ENCODE measurements at regions not wholly inside any gene's neighbourhood (a gene's known extent, or its start where the extent isn't known, plus 50 kb on each side); places are given as distances from the start of the nearest gene placed in this dataset.

DNA sequence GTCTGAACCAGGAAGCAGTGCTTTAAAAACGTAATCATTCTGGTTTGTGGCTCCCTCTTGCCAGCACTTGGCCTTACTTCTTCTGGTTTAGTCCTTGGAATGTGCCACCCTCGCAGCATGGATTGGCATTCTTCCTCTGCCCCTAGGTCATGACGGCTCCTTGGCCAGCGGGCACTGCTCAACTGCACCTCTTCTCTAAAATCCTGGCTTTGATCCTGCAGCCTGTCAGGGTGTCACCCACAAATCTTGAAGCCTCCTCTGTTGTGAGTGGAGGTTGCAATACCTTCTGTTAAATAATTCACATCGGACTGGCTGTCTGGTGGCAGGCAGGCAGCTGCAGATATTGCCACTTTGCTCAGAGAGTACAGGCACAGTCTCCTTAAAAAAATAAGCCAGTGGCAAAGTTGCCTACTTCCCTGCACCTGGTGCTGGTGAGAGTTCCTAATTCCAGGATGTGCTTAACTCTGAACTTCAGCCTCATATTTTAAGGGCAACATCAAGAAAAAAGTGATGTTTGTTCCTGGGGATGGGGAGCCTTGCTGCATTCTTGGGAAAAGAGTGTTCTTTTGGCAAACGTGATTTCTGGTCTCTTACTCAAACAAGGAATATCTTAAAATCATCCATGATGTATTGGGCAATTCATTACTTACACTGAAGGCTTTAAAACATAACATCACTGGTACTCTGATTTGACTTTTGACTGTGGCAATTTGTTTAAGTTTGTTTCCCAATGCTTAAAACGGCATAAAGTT lies 179.8 kb downstream of the FOXA2 start:
- no peak for DNase-seq (ENCODE audit: low read depth)

DNA sequence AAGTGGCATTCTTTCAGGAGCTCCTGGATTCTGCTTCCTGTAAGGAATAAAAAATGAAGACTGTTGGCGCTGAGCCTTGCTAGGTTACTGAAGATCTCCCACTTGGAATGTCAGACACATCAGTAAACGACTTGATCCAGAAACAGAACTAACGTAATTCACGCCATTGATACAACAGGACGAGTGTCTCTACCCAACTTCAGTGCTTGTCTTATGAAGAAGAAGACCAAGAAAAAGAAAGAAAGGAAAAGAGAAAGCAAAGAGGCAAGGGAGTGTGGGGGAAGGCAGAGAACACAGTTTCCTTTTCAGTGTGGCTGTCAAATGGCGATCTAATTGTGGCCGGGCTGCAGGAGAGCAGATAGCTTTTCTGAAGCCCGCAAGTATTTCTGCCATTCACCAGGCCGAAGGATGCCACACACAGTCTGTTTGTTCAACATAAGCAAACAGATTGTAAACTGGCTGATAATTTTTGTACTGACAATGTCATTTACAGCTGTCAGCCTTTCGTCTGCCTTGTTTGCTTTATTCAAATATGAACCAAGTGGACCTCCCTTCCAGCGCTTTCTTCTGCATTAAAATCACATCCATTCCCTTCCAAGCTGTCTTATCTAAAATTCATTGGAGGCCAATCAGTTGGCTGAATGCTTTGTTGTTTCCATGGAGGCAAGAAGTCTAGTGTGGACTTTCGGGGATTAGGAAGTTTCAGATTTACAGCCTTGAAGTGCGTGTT lies 180.6 kb downstream of the FOXA2 start:
- DNase-seq (ENCODE audit: low read depth) = no peak

DNA sequence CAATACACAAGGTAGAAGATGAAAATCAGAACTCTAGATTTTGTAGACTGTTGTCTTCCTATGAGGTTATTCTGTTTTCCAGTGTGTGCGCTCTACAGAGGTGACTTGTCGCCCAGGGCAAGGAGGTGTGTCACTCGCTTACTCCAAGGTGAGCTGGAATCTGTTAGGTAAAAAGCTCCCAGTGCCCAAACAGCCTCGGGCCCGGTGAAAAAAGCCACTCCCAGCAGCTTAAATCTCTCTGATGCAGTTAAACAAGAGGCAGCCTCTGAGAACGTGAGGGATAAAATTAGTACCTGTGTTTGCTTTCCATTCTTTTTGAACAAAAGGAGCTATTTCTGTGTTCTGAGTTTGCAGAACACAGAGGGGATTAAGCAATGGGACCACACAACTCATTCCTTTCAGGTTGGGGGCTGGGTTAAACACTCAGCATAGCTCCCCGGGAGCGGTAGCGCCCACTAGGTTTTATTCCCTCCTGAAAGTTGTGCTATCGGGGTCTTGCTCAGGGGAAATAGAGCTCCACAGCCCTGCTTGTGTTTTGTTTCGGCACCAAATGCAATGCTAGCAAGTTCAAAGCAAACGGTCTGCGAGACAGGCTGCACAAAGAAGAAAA lies 181.2 kb downstream of the FOXA2 start:
- no peak for DNase-seq (ENCODE audit: low read depth)

DNA sequence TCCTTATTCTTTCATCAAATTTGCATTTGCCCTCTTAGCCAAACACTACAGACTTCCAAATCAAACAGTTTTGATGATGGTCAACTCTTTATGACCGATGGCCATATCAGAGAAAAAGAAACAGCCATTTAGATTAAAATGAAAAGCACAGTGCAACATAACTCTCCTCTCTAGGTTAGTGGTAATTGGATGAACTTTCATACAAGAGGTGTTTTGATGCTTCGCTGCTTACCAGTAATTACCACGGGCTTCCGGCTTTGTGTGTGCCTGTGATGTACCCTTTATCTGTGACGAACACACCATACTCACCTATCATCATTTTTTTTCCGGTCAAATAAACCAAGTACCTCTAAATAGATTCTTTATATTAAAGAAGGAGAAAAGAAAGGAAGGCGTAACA lies 181.8 kb downstream of the FOXA2 start:
- DNase-seq (ENCODE audit: low read depth) = no peak

DNA sequence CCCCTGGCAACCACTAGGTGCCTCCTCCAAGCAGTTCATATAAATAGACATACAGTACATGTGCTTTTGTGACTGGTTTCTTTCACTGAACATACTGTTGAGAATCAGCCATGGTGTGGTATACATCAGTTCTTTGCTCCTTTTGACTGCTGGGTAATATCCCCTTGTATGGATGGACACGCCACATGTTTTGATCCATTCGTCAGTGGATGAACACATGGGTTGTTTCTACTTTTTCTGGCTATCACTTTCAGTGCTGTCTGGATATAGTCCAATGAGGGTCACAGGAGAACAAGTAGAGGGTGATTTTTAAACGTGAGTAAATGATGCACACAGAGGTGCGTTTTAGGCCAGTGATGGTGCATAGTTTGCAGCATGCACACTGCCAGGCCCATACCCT lies 183.9 kb downstream of the FOXA2 start:
- DNase-seq (ENCODE audit: low read depth) = no peak

DNA sequence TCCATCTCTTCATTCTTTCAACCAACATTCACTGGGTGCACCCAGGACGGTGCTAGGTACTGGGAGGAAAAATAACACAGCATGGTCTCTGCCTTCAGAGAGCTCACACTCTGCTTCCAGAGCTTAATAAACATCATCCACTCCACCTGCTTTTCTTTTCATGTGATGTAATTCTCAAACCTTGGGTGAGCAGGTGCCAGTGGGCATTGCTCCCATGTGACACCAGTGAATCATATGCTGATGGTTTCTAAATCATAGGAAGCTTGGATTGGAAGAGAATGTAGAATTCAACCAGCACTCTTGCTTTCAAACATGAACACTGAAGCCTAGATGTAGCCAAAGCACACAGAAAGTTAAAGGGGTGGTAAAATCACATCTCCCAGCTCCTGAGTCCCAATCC lies 189.8 kb downstream of the FOXA2 start:
- DNase-seq (ENCODE audit: low read depth) = no peak

DNA sequence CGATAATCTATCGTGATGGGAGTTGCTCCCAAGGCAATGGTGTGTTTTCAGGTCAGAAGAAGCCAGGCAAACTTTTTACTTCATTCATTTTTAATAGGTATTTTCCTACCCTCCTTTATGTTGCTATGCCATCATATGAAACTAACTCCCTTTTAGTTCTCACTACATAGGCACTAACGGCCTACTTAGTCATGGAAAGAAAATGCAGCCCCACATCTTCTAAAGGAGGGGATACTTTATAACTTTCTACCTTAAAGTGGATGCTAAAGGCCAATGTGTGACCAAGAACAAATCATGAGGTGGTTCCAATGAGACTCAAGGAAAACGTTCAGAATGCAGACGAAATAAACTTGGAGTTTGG lies 193.8 kb downstream of the FOXA2 start:
- DNase-seq (ENCODE audit: low read depth) = no peak

DNA sequence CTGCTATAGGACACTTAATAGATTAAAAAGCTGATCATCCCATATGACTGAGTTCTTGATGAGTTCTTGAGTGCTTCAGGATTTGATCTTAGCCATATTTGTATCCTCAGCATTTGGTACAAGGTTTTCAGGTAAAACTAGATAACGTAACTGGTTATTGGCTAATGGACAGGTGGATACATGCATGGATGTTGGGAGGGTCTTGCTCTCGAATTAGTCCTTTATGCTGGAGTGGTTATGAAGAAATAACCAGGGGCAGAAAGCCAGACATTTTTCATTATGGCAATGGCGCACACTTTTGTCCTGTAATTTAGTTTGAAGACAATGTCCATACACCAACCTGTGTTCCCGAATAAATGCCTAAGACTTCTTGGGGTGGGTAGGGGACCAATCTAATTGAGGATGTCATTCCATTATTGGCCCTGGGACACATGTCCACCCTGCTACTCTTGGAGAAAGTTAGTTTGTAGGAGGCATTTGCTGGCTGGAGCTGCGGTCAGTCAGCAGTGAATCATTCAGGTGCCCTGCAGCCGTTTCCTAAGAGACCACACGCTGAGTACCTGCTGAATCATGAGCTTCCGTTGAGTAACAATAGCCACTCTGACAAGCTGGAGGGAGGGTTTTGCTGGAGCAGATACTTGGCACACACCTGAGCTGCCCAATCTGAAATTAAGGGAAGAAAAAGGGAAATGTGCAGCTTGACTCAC lies 194.4 kb downstream of the FOXA2 start:
- no peak for DNase-seq (ENCODE audit: low read depth)

DNA sequence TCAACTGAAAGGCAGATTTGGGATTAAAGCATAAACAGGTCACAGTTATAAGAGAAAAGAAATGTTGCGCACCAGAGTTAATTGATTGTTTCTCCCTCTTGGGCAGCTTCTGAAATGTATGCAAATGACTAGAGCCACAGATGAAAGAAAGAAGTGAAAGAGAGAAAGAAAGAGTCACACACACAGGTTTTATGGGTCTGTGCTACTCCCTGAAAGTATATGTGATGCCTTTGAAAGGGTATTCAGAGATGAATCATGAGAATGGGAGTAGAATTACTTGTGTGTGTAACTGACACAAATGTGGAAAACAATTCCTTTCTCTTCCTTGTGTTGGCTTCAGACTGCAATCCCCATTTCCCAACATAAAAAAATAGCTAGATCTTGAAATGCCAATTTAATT lies 196.9 kb downstream of the FOXA2 start:
- DNase-seq (ENCODE audit: low read depth) = no peak

DNA sequence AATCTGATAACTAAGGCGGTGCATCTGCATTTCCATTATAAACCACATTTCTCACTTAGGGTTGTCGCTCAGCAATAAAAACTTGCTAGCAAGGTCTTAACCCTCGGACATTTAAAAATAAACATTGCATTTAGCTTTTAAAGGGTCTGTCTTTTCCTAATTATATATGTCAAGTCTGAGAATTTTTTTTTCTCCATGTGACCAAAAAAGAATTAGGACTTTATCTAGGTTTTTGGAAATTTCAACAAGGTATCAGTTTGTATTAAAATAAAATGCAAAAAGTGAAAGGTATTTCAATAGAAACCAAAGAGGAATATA lies 198.1 kb downstream of the FOXA2 start:
- DNase-seq (ENCODE audit: low read depth) = no peak

DNA sequence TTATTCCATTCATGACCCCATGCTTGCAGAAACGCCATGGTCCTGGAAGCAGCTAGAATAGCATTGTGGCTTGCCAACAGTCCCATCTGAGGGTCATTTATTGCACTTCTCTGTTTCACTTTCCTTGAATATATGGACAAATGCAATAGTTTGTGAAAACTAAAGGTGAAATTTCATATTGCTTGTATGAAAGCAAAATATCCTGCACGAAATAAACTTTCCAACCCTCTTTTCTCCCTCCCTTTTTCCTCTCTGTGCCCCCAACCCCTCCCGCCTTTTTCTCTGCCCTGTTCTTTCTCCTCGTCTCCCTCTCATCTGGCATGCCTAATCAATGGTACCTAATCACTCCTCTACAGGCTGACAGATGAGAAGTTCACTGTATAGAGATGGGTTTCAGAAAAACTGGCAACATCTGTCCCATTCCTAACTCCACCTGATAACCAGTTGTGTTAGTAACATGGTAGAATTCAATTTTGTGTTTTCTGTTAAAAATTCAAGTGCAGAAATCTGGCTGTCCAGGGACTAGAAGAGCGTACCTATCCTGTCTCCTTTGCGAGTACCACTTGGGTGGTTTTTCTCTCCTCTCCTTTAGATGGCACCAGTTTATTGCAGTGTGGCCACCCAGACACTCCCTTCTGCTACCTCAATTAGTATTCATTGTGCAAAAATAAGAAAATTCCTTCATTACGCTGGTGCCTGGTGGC lies 198.6 kb downstream of the FOXA2 start:
- no peak for DNase-seq (ENCODE audit: low read depth)

DNA sequence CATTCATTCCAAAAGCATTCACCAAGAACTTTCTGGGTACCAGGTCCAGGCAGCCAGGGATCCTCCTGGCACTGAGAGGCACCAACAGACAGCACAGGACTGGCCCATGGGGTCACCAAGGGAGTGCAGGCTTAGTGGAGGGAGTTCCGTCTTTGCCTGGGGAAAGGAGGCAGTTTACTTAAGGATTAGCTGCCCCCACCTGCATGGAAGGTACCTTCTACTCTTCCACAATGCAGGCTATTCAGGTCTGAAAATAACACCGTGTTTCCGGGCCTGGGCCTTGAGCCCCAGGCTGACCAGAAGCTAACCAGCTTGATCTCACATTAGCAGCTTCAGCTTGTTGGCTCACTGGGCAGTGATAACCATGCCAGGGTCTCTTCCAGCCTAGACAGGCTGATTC lies 199.4 kb downstream of the FOXA2 start:
- DNase-seq (ENCODE audit: low read depth) = no peak

DNA sequence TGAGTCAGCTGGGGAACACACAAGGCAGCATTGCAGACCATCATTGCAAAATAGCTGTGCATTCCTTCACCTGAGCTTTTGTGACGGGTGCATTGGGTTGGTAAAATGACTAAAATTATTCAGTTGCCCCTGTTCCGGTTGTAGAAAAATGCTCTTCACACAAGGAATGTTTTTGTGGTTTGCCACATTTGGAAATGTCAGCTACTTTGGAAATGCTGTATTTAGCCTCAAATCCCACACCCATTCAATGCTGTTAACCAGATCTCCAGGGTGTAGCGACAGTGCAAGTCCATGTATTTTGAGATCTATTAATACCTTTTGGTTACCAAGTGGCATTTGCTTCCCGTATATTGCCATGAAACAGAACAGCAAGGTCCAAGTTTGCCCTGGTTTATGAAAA lies 201.2 kb downstream of the FOXA2 start:
- DNase-seq (ENCODE audit: low read depth) = no peak

DNA sequence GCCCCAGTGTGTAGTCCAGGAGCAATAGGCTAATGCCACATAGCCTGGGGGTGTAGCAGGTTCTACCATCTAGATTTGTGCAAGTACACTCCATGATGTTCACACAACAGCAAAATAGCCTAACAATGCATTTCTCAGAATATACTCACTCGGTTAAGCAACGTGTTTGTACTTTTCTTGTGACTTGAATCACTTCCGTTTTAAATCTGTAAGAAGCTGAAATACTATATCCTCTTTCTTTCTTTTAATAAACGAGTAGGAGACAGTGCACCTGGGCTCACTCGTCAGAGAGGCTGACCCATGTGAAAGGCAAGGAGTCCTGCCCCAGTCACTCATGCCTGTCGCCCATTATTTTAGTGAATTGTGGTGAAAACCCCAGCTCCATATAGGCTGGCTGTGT lies 201.6 kb downstream of the FOXA2 start:
- DNase-seq (ENCODE audit: low read depth) = no peak

DNA sequence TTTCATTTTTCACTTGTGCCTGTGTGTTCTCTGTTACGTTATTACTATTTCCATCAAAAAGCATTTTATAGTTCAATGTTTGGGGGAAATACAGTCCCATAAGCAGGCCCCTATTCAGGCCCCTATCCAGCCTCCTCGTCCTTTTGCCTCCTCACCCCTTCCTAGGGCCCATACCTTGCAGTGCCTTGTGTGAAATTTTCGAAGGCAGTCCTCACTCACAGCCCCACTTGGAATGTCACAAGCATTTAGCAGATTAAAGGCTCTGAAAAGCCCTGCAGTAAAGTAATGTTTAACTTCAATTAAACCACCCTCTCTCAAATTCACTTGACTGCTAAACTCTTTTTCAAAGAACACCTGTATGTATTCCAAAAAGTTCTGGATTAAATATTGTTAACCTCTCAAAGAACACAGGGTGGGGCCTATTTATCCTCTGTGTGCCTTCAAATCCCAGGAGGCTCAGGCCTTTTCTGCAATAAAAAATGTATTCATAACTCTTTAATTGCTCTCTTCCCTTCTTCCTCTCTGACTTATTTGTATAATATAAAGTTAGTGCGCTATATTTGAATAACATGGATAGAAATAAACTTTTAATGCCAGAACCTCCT lies 202.5 kb downstream of the FOXA2 start:
- no peak for DNase-seq (ENCODE audit: low read depth)

DNA sequence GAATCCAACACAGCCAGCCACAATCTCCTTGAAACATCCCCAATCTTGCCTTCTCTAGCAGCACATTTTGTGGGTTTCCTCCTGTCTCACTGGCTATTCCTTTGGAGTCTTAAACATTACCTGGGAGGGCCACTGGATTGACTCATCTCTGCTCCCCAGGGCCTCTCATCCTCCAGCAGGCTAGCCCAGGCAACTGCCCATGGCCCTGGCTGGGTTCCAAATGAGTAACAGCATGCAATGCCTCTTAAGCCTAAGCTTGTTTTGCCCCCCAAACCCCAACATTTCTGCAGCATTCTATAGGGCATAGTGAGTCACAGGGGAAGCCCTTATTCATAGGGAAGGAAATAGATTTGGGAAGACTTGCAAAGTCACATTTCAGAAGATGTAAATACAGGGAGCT lies 204.9 kb downstream of the FOXA2 start:
- DNase-seq (ENCODE audit: low read depth) = no peak

DNA sequence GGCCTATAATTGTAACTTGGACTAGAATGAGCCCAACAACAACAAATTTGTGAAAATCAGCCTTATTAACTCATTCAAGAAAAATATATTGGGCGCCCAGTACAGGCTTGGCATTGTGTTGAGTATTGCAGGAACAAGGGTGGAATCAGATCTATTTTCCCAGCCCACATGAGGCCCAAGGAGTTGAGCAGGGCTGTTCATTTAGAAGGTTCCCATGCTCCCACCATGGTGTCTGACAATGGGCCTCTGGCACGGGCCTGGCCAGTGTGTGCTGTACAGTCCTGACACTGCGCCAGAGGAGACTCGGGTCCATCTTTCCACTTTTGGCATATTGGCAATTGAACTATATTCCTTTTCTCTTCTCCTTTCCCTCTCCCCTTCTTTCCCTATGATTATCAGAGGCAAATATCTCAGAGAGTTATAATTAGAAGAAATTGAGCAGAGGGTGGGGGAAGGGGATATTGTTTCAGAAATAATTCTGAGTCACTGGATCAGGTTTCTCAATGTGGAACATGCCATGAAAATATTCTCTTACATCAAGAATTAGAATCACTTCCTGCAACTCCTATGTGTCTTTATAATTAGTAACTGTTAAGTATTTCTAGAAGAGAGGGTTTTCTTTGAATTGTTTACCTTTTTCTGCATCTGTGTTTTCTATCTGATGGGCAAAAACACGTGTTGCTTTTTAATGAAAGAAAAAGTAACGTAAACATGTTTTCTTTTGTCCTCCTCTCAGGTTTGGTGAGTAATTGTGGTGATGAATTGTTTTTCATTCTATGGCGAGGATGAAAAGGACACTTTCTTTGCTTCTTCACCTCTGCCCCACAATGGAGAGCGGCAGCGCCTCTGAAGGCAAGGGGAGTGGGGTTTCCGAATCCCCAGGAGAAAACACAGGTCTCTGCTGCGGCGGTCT lies 209.4 kb downstream of the FOXA2 start:
- DNase-seq (ENCODE audit: low read depth) = no peak

DNA sequence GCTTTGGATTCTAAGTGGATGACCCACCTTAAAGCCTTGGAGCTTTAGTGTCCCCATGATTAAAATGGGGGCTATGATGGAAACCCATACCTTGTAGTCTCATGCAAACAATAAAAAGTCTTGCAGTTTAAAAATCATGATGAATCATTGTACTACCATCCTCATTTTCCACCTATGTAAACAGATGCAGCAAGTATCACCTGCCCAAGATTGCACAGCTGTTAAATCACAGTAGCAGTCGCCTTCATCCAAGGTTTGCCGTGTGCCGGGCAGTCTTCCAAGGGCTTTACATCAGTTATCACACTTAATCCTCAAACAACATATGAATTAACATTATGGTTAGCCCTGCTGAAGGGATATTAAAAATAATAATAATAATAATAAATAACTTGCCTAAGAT lies 210.3 kb downstream of the FOXA2 start:
- DNase-seq (ENCODE audit: low read depth) = no peak

DNA sequence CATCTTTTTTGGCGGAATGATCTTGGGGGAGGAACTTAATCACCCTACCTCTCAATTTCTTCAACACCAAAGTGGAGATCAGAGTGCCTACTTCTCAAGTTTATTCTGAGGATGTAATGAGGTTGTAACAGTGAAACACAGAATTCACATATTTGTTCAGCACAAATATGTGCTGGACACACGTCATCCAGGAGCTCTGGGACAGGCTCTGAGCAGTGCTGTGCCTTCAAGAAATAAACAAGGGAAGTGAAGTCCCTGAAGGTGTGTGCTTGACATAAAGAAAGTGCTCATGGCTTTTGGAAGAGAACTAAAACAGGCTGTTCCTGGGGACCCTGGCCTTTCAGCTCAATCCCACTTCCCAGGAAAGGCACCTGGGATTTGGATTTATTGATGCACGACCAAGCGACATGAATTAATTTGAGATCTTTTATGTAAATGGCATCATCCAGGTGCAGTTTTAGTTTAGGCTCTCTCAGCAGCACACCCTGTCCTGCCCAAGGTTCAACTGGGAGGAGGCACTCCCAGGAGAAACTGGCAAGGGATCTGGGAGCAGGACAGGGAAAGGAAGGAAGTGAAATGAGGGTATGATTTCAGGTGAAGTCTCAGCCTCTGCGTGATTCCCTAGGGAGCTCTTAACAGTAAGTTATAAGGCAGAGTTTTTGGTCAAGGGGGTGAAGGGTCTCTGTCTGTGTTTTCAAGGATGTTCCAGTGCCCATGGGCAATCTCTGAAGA lies 211.0 kb downstream of the FOXA2 start:
- no peak for DNase-seq (ENCODE audit: low read depth)

DNA sequence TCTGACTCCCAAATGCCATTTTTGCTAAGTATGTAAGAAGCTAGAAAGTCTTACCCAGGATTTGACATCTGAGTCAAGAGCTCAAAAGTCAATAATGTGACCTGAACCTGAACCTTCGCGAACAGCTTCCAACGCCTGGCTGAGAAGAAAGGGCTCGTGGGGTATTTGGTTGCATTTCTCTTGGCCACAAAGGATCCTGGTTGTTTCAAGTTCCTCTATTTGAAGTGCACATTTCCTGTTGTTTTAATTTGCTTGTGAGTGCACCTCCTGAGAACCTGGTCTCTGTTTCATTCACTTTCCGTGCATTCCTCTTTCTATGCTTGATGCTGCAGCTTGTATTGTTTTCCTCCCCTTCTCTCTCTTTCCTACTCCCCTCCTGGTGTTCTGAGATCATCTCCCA lies 212.5 kb downstream of the FOXA2 start:
- DNase-seq (ENCODE audit: low read depth) = no peak
